ENCODE measurements at regions not wholly inside any gene's neighbourhood (a gene's known extent, or its start where the extent isn't known, plus 50 kb on each side); places are given as distances from the start of the nearest gene placed in this dataset.

- TF ChIP-seq POLR2A (IDR thresholded peaks at IDR 0.05) (no peak), CTCF (IDR thresholded peaks at IDR 0.05) (no peak)
Observed at GRCh38 chr5:6819521-6819920, 106.3 kb downstream of the TENT4A start.

Measured in upper lobe of left lung (tissue), 4 donors.